Peyer's patch (tissue), 4 donors: ENCODE measurements at regions not wholly inside any gene's neighbourhood (a gene's known extent, or its start where the extent isn't known, plus 50 kb on each side); places are given as distances from the start of the nearest gene placed in this dataset.
"Not testable (repeated sequence)": the region's sequence is repeated elsewhere in the genome, so short reads cannot be mapped to it uniquely, and the experiment has no call there.

Source experiments
- DNase-seq, 3 donors: peaks; one replicate each; pipeline ENCODE4 v3.0.0-alpha.2; 2017 to 2019
- H3K27ac ChIP-seq, 4 donors: fragments of 200-600 bp; sonication (generic); one replicate each; pipeline ENCODE4 v1.5.1; 2016 to 2019
- H3K27me3 ChIP-seq, 2 donors: fragments of 200-600 bp; sonication (generic); one replicate each; pipeline ENCODE4 v1.5.1; 2019
- H3K36me3 ChIP-seq, 3 donors: fragments of 200-600 bp; sonication (generic); one replicate each; pipeline ENCODE4 v1.5.1; 2016 to 2019
- H3K4me1 ChIP-seq, 4 donors: fragments of 200-600 bp; sonication (generic); one replicate each; pipeline ENCODE4 v1.5.1; 2016 to 2019
- H3K4me3 ChIP-seq, 4 donors: fragments of 200-600 bp; sonication (generic); 1 replicate in 3 of 4; 2 replicates in 1 of 4; pipeline ENCODE4 v1.5.1; 2016 to 2019; ENCODE audit warnings: mild to moderate bottlenecking in 1 of 4
- H3K9me3 ChIP-seq, 4 donors: fragments of 200-600 bp; sonication (generic); one replicate each; pipeline ENCODE4 v1.5.1; 2016 to 2019; ENCODE audit warnings: mild to moderate bottlenecking in 1 of 4
- POLR2A ChIP-seq, 2 donors: fragments of 450-650 bp; IDR thresholded peaks; one replicate each; pipeline ENCODE4 v1.5.1; 2017; ENCODE audit warnings: antibody characterized with exemption in 2 of 2, mild to moderate bottlenecking in 2 of 2, moderate library complexity in 2 of 2
- TF ChIP-seq, protein P1 (sequence below), 6 experiments: fragments of 450-650 bp in 4 of 6; fragments of 200-600 bp in 2 of 6; sonication (generic) in 1 of 6; IDR thresholded peaks; one replicate each; pipeline ENCODE4 v1.5.1; 2017 to 2019; ENCODE audit warnings: antibody characterized with exemption in 6 of 6, mild to moderate bottlenecking in 3 of 6, moderate library complexity in 1 of 6

GRCh38 chr6:90365002-90365401, 68.4 kb upstream of the BACH2 start:
- Histone ChIP-seq H3K9me3 (no peaks in the 10 kb centered on the region), H3K27me3 (no peaks in the 10 kb centered on the region), H3K4me3 (no peak overlapping the region), H3K36me3 (no peaks in the 10 kb centered on the region), H3K4me1 (peaks cover 0 to 5% (median 0%) of the 10 kb centered on the region in 4 donors), H3K27ac (no peak overlapping the region)
- no peak for TF ChIP-seq POLR2A (IDR thresholded peaks at IDR 0.05)
- TF ChIP-seq, protein P1, sequence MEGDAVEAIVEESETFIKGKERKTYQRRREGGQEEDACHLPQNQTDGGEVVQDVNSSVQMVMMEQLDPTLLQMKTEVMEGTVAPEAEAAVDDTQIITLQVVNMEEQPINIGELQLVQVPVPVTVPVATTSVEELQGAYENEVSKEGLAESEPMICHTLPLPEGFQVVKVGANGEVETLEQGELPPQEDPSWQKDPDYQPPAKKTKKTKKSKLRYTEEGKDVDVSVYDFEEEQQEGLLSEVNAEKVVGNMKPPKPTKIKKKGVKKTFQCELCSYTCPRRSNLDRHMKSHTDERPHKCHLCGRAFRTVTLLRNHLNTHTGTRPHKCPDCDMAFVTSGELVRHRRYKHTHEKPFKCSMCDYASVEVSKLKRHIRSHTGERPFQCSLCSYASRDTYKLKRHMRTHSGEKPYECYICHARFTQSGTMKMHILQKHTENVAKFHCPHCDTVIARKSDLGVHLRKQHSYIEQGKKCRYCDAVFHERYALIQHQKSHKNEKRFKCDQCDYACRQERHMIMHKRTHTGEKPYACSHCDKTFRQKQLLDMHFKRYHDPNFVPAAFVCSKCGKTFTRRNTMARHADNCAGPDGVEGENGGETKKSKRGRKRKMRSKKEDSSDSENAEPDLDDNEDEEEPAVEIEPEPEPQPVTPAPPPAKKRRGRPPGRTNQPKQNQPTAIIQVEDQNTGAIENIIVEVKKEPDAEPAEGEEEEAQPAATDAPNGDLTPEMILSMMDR (IDR thresholded peaks at IDR 0.05): no peak
- no peak for DNase-seq

DNA sequence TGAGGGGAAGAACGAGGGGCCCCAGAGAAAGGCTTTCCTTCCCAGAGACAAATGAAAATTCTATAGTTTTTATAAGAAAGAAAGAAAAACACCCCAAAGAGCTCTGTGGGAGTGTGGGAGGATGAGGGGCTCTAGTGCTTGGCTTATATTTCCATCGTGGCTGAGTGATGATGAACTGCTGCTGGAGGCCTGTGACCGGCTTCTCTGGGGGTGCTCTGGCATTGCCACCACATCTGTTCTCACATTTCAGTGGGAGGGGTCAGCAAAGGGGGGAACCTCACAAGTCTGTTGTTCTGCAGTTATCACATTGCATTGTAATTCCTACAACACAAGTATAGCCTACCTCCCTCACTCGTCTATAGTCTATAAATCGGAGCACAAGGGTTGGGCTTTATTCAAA, 67.6 kb upstream of the BACH2 start:
- Histone ChIP-seq H3K4me3 (no peak overlapping the region), H3K9me3 (no peaks in the 10 kb centered on the region), H3K27ac (no peak overlapping the region), H3K36me3 (no peaks in the 10 kb centered on the region), H3K27me3 (no peaks in the 10 kb centered on the region), H3K4me1 (peaks cover 0 to 5% (median 0%) of the 10 kb centered on the region in 4 donors)
- no peak for DNase-seq
- no peak for TF ChIP-seq POLR2A (IDR thresholded peaks at IDR 0.05)
- TF ChIP-seq, protein P1 (IDR thresholded peaks at IDR 0.05): no peak

GRCh38 chr6:90362318-90362717, 65.7 kb upstream of the BACH2 start:
- H3K36me3 ChIP-seq: no peaks in the 10 kb centered on the region
- no peak overlapping the region for H3K4me3 ChIP-seq
- H3K27ac ChIP-seq: no peak overlapping the region
- no peaks in the 10 kb centered on the region for H3K27me3 ChIP-seq
- TF ChIP-seq POLR2A (IDR thresholded peaks at IDR 0.05): no peak
- TF ChIP-seq, protein P1 (IDR thresholded peaks at IDR 0.05): no peak
- DNase-seq: no peak
- no peaks in the 10 kb centered on the region for H3K9me3 ChIP-seq
- H3K4me1 ChIP-seq: no peaks in the 10 kb centered on the region

- no peaks in the 10 kb centered on the region for H3K36me3 ChIP-seq
- no peak overlapping the region for H3K4me3 ChIP-seq
- no peak for DNase-seq
- no peaks in the 10 kb centered on the region for H3K9me3 ChIP-seq
- TF ChIP-seq, protein P1 (IDR thresholded peaks at IDR 0.05): no peak
- TF ChIP-seq POLR2A (IDR thresholded peaks at IDR 0.05): no peak
- H3K27ac ChIP-seq: no peak overlapping the region
- no peaks in the 10 kb centered on the region for H3K27me3 ChIP-seq
- no peaks in the 10 kb centered on the region for H3K4me1 ChIP-seq
These were observed 64.5 kb upstream of the BACH2 start for GRCh38 chr6:90361174-90361573.

- H3K4me3 ChIP-seq, DNase-seq, H3K4me1 ChIP-seq, H3K27me3 ChIP-seq, H3K36me3 ChIP-seq, H3K27ac ChIP-seq, H3K9me3 ChIP-seq: not testable (repeated sequence)
These were observed 61.6 kb upstream of the BACH2 start for GRCh38 chr6:90358036-90358770.

DNA sequence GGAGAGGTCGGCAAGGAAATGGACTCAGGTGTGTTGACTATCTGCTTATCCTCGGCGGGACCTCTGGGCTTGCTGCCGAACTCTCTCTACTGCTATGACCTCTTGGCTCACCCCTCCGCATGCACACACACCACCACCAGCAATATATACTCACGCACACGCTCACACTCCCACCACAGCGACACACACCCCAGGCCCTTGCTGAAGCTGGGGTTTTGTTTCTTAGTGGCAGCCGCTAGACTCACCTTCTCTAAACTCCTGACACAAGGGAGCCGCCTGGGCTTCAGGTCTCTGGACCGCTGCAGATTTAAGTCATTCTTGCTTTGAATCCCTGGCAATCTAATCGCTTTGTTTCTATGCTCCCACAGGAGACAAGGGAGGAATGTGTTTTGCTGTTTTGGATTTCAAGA, 59.4 kb upstream of the BACH2 start:
- Histone ChIP-seq H3K36me3 (no peaks in the 10 kb centered on the region), H3K4me3 (no peak overlapping the region), H3K9me3 (no peaks in the 10 kb centered on the region), H3K4me1 (no peaks in the 10 kb centered on the region), H3K27ac (no peak overlapping the region), H3K27me3 (no peaks in the 10 kb centered on the region)
- TF ChIP-seq, protein P1 (IDR thresholded peaks at IDR 0.05): no peak
- TF ChIP-seq POLR2A (IDR thresholded peaks at IDR 0.05): no peak
- no peak for DNase-seq
